IPS-NIHi11 (cell line): ENCODE measurements at regions not wholly inside any gene's neighbourhood (a gene's known extent, or its start where the extent isn't known, plus 50 kb on each side); places are given as distances from the start of the nearest gene placed in this dataset.
A peak's percentile ranks its signal among the peaks of the same experiment; 100 is the strongest.
"Not testable (repeated sequence)": the region's sequence is repeated elsewhere in the genome, so short reads cannot be mapped to it uniquely, and the experiment has no call there.

ENCODE experiments used
- DNase-seq: peaks from one replicate; pipeline ENCODE4 v3.0.0; 2012; ENCODE audit warnings: mixed read lengths, low spot score

DNA sequence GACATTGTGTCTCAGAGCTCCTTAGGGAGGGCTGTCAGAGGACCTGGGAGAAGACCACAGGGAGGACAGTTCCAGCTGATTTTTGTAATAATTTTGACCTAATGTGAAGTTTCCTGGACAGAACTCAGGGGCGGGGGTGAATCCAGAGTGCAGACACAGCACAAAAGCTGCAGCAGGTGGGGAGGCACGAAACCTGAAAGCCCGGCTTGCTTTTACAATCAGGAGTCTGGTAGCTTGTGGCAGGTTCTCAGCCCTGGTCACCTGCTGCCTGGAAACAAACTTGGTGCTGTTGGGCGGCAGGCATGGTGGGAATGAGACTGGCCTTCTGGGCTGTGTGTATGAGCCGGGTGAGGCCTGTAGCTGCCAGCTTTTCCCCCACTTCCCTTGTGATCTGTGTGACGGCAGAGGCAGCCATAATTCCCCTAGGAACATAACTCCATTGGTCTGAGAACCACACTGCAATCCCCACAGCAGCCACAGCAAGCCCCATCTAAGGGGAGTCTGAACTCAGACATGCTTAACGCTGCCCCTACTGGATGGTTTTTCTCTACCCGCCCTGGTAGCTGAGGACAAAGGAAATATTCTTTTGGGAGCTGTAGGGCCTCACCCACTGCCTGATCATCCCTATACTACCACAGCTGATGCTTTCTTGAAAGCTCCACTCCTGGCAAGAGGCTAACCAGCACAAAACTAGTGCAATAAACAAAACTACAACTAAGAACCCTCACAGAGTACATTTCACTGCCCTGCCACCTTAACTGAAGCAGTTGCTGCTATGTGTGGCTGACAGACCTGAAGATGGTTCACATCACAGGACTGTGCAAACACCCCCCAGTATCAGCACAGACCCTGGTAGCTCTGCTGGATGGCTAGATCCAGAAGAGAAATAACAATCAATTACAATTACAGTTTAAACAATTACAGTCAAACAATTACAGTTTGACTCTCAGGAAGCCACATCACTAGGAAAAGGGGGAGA is 1055.1 kb upstream of the GJE1 start:
- peak; percentile 54 for DNase-seq

- DNase-seq: no peak
These were observed 1075.0 kb upstream of the GJE1 start for GRCh38 chr6:141057761-141058160.

- DNase-seq: no peak
These were observed 1075.6 kb upstream of the GJE1 start for GRCh38 chr6:141056945-141057625.

DNA sequence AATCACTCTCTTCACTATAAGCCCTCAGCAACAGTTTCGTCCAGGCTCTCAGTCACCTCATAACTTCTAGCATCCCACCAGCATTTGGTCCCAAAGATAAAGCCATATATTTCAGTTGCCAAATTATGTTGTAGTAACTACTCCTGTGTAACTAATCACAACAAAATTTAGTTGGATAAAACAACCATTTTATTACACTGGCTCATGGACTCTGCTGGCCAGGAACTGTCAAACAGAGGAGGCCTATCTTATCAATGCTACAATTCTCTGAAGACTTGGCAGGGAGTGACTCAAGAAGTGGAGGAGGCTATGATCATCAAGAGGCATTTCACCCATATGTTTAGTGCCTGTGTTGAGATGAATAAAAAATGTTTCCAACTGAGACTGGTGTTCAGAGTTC is 1082.3 kb upstream of the GJE1 start:
- DNase-seq: no peak

DNA sequence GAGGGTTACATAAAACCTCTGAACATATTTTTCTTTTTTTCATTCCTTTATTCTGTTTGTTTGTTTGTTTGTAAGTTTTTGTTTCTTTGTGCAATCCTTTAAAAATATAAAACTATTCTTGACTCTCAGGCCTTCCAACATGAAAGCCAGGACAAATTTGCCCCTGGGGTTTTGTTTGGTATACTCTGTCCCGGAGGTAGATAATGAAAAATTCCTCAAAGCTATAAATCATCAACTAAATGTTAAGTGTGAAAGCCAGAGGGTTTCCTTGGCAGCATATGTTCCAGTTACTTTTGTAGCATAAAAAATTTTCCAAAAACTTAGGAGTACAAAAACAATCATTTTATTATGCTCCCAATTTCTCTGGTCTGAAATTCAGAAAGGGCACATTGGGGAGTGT is 1084.3 kb upstream of the GJE1 start:
- DNase-seq: no peak

- DNase-seq: not testable (repeated sequence)
These were observed 1086.2 kb upstream of the GJE1 start for GRCh38 chr6:141046496-141046895.

- no peak for DNase-seq
These were observed 1091.1 kb upstream of the GJE1 start for GRCh38 chr6:141041596-141042087.

GRCh38 chr6:141035312-141036200 is 1097.2 kb upstream of the GJE1 start:
- DNase-seq: no peak

DNA sequence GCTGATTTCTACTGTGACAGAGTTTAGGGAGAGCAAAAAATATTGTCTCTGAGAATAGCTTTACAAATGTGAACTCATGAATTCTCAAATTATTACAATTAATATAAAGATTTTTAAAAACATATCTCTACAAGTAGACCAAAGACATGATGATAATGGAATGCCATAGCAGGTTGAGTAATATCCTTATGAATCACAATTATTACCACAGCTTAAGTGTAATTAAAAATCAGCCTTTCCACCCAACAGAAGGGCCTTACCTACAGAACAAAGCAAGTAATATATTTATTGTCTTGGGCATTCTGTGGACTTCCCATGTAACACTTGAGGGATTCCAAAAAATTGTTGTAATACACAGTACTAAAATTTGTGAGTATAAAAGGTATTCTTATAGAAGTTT is 1099.6 kb upstream of the GJE1 start:
- no peak for DNase-seq

GRCh38 chr6:141029908-141030307 is 1102.8 kb upstream of the GJE1 start:
- DNase-seq: no peak

- no peak for DNase-seq
These were observed 1103.9 kb upstream of the GJE1 start for GRCh38 chr6:141028791-141029280.

DNA sequence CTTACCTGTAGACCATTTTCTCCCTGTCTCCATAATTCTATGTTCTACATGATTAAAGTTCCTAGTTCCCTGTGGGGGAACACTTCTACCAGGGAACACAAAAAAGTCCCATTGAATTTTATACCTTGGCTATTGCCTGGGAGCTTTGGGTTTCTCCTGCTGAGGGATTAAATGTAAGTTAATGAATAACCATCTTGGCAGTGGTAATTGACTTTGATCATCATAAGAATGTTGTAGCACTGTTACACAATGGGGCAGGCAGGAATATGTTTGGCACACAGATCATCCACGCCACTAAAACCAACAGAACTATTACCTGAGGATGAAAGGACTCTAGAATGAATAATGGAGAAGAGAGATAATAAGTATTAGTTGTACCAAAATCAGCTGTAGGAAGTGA is 1106.2 kb upstream of the GJE1 start:
- DNase-seq: no peak

DNA sequence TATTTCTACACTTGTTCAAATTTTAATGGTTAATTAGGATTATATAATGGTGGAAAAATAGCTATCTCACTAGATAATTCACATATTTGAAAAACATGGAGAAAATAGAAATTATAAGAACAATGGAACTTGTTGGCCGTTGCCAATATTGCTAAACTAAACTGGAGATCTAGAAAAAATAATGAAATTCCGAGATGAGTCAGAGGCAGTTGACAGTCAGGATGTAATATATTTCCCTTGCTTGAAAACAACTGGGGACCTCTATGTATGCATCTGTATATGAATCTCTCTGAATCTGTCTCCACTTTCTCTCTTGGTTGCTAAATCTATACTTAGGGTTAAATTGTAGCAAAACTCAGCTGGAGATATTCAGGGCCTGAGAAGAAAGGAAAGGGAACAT is 1108.2 kb upstream of the GJE1 start:
- DNase-seq: no peak

DNA sequence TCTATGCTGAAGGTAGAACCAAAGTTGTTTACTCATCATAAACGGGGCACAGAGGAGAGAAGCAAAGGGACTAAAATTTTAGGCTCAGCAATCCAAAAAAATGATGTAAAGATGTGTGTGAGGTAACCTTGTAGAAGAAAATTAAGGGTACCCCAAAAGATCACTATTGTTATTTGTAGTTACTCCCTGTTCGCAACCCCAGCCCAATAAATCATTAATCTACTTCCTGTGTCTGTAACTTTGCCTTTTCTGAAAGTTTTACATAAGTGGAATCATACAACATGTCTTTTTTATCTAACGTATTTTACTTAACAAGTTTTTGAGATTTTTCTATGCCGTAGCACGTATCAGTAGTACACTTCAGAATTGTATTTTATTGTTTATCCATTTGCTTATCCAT is 1114.8 kb upstream of the GJE1 start:
- no peak for DNase-seq

DNA sequence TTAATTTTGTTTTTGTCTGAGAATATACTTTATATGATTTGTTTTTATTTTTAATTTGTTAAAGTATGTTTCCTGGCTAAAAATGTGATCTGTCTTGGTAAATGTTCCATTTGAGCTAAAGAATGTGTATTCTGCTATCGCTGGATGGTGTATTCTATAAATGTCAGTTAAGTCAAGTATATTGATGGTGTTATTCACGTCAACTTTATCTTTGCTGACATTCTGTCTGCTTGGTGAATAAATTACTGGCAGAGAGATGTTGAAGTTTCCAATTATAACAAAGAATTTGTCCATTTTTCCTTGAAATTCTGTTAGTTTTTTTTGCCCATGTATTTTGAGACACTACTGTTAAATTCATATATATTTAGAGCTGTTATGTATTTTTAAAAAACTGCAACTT is 1131.8 kb upstream of the GJE1 start:
- no peak for DNase-seq

- no peak for DNase-seq
These were observed 1139.2 kb upstream of the GJE1 start for GRCh38 chr6:140993515-140993914.

GRCh38 chr6:140992678-140993077 is 1140.0 kb upstream of the GJE1 start:
- no peak for DNase-seq

DNA sequence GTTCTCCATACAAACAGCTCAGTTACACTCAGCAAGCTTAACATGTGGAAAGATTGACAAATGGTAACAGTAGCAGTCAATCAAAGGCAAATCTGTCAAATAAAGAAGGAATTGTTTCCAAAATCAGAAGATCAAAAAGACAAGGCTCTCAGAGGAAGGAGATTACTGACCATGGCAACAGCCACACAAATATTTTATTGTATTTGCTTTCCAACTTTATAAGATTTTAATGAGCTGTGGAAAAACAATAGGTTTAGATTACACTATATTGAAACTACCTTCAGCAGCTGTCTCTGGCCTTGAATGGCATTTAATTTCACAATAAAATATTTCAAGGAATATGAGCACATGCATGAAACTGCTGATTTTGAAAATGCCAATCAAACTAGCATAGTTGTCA is 1143.9 kb upstream of the GJE1 start:
- DNase-seq: no peak

- DNase-seq: no peak
These were observed 1145.2 kb upstream of the GJE1 start for GRCh38 chr6:140987364-140988155.

DNA sequence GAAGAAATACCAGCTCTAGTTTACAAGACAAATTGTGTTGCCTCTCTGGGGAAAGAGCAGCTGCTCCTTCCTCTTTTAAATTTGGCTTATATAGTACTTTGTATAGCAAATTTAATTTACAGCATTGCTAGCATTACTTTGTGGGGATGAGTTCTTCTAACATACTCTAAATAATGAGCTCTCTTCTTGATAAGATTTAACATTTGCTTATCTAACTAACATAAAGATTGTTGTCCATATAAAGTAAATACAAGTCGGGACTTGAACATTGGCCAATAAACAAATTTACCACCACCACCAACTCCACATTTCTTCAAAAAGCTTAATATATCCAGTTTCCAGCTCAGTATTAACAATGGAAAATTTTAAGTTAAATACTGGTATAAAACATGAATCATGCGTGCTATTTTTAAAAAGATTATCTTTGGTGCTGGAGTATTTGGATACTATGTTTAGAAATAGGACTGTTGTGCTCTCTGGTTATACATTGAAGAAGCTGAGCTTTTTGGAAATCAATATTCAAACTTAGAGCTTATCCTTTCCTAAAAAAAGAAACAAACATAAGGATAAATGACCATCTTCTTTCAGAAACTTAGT is 1146.9 kb upstream of the GJE1 start:
- no peak for DNase-seq
